GM12878 (cell line): ENCODE measurements at regions not wholly inside any gene's neighbourhood (a gene's known extent, or its start where the extent isn't known, plus 50 kb on each side); places are given as distances from the start of the nearest gene placed in this dataset.

Source experiments
- ATAC-seq: fragments of 200-7000 bp; cut with Tn5 transposase; 3 replicates; pipeline ENCODE4 v1.9.1; 2020; ENCODE audit warnings: mild to moderate bottlenecking, moderate library complexity
- BruUV-seq: library from RNA; stranded (reverse); fragments of 400-500 nt; replicated peaks from 2 replicates; lab custom pipeline; 2021; lab: Mats Ljungman, UMichigan
- CTCF ChIA-PET: fragments of 300-600 bp; sonication (Branson Sonifier 250); formaldehyde crosslinking; extraction: SDS; loops from one replicate; lab custom pipeline; 2021; ENCODE audit warnings: inconsistent platforms; lab: Yijun Ruan, JAX
- POLR2A ChIA-PET: fragments of 350-600 bp; formaldehyde crosslinking; extraction: SDS; loops from one replicate; lab custom pipeline; 2021; ENCODE audit warnings: inconsistent platforms; lab: Charles Lee
- RAD21 ChIA-PET: fragments of 300-600 bp; sonication (Branson Sonifier 250); formaldehyde crosslinking; loops from one replicate; lab custom pipeline; 2023; ENCODE audit warnings: antibody characterized with exemption; ENCODE audit not compliant: unreplicated experiment; lab: Charles Lee
- SMC1A ChIA-PET: fragments of 300-600 bp; sonication (Branson Sonifier 250); formaldehyde crosslinking; loops from one replicate; lab custom pipeline; 2023; ENCODE audit not compliant: unreplicated experiment, uncharacterized antibody; lab: Charles Lee
- DNase-seq: peaks from one replicate; pipeline ENCODE4 v3.0.0-alpha.2; 2011; ENCODE audit warnings: low read depth, low spot score
- FAIRE-seq: peaks from 3 replicates; lab custom pipeline; 2011; peaks lifted over from hg19 to GRCh38; lab: Jason Lieb, UNC
- H2AFZ ChIP-seq: 2 replicates; pipeline ENCODE4 v1.6.0; 2011; ENCODE audit warnings: low read depth, low read length, control low read depth; ENCODE audit not compliant: control insufficient read depth
- H3K27ac ChIP-seq: 2 replicates; pipeline ENCODE4 v1.5.1; 2011; ENCODE audit warnings: control low read depth; ENCODE audit not compliant: control insufficient read depth, insufficient read depth
- H3K27me3 ChIP-seq, 2 experiments: replicated peaks in 1 of 2; 2 replicates each; pipeline versions ENCODE4 v1.6.0 to v1.6.1; 2011; ENCODE audit warnings: low read length in 1 of 2; ENCODE audit not compliant: control insufficient read depth in 2 of 2, insufficient read depth in 2 of 2
- H3K36me3 ChIP-seq, 2 experiments: 2 replicates each; pipeline ENCODE4 v1.5.1; 2011; ENCODE audit warnings: low read length in 1 of 2; ENCODE audit not compliant: control insufficient read depth in 2 of 2, insufficient read depth in 2 of 2
- H3K4me1 ChIP-seq: 2 replicates; pipeline ENCODE4 v1.6.1; 2011; ENCODE audit warnings: mild to moderate bottlenecking, low read length, moderate library complexity, mixed read lengths; ENCODE audit not compliant: control insufficient read depth, insufficient read depth
- H3K4me2 ChIP-seq: 2 replicates; pipeline ENCODE4 v1.6.0; 2011; ENCODE audit warnings: control low read depth; ENCODE audit not compliant: control insufficient read depth, insufficient read depth
- H3K4me3 ChIP-seq: fragments of 200-600 bp; sonication (generic); 2 replicates; pipeline ENCODE4 v1.5.1; 2016
- H3K79me2 ChIP-seq: 2 replicates; pipeline ENCODE4 v1.6.0; 2011; ENCODE audit warnings: low read length; ENCODE audit not compliant: control insufficient read depth, insufficient read depth
- H3K9ac ChIP-seq: 2 replicates; pipeline ENCODE4 v1.8.0; 2011; ENCODE audit warnings: low read length, control low read depth, mixed read lengths; ENCODE audit not compliant: control insufficient read depth, insufficient read depth
- H3K9me3 ChIP-seq: replicated peaks from 3 replicates; pipeline ENCODE4 v1.5.1; 2011; ENCODE audit warnings: mild to moderate bottlenecking, low read length; ENCODE audit not compliant: control insufficient read depth, insufficient read depth
- H4K20me1 ChIP-seq: 2 replicates; pipeline ENCODE4 v1.6.0; 2011; ENCODE audit not compliant: control insufficient read depth, insufficient read depth
- BCLAF1 ChIP-seq: fragments of 450-650 bp; IDR thresholded peaks from 2 replicates; pipeline ENCODE4 v1.6.1; 2017; ENCODE audit warnings: antibody characterized with exemption, mild to moderate bottlenecking, moderate library complexity
- BHLHE40 ChIP-seq, 2 experiments: fragments of 450-650 bp in 1 of 2; IDR thresholded peaks; 2 replicates each; pipeline ENCODE4 v1.6.1; 2011 to 2017; ENCODE audit warnings: low read depth in 2 of 2, borderline replicate concordance in 1 of 2, improper control_type of control experiment in 1 of 2, low read length in 1 of 2, mild to moderate bottlenecking in 1 of 2
- CBX5 ChIP-seq: sonication (generic); IDR thresholded peaks from 2 replicates; pipeline ENCODE4 v1.6.1; 2016; ENCODE audit warnings: low read depth, moderate library complexity, mild to moderate bottlenecking, inconsistent platforms
- E2F4 ChIP-seq: IDR thresholded peaks from 2 replicates; pipeline ENCODE4 v1.6.1; 2012; ENCODE audit warnings: low read depth, low read length, improper control_type of control experiment
- EED ChIP-seq: sonication (generic); IDR thresholded peaks from 2 replicates; pipeline ENCODE4 v1.6.1; 2016; ENCODE audit warnings: antibody characterized with exemption, low read depth
- GATAD2B ChIP-seq: fragments of 450-650 bp; conservative IDR thresholded peaks from 2 replicates; pipeline ENCODE4 v1.6.1; 2017; ENCODE audit warnings: low read depth, mild to moderate bottlenecking, moderate library complexity
- HDAC2 ChIP-seq: fragments of 200-600 bp; sonication (generic); IDR thresholded peaks from 2 replicates; pipeline ENCODE4 v1.6.1; 2017
- HSF1 ChIP-seq: fragments of 150-350 bp; IDR thresholded peaks from 2 replicates; pipeline ENCODE4 v1.6.1; 2014; ENCODE audit warnings: mild to moderate bottlenecking, low read depth, low read length
- IKZF2 ChIP-seq, 2 experiments: fragments of 450-650 bp; IDR thresholded peaks; 2 replicates each; pipeline ENCODE4 v1.6.1; 2017; ENCODE audit warnings: mild to moderate bottlenecking in 2 of 2, moderate library complexity in 2 of 2
- MYB ChIP-seq: fragments of 150-350 bp; IDR thresholded peaks from 2 replicates; pipeline ENCODE4 v1.6.1; 2014; ENCODE audit warnings: mild to moderate bottlenecking, low read depth, low read length, borderline replicate concordance
- NFIC ChIP-seq: IDR thresholded peaks from 2 replicates; pipeline ENCODE4 v1.6.1; 2012; ENCODE audit warnings: low read depth, mild to moderate bottlenecking, inconsistent platforms, low read length, moderate library complexity
- NFYB ChIP-seq: IDR thresholded peaks from 2 replicates; pipeline ENCODE4 v1.6.1; 2011; ENCODE audit warnings: low read depth, mild to moderate bottlenecking, low read length, improper control_type of control experiment, moderate library complexity; ENCODE audit not compliant: insufficient read depth
- NR2C1 ChIP-seq: fragments of 450-650 bp; IDR thresholded peaks from 2 replicates; pipeline ENCODE4 v1.6.1; 2017; ENCODE audit warnings: antibody characterized with exemption, mild to moderate bottlenecking, moderate library complexity
- SIX5 ChIP-seq: IDR thresholded peaks from 2 replicates; pipeline ENCODE4 v1.6.1; 2011; ENCODE audit warnings: mild to moderate bottlenecking, low read depth, low read length, moderate library complexity; ENCODE audit not compliant: severe bottlenecking
- TCF3 ChIP-seq: IDR thresholded peaks from 2 replicates; pipeline ENCODE4 v1.6.1; 2012; ENCODE audit warnings: low read depth, mild to moderate bottlenecking, low read length, borderline replicate concordance; ENCODE audit not compliant: insufficient read depth
- USF1 ChIP-seq: IDR thresholded peaks from 2 replicates; pipeline ENCODE4 v1.6.1; 2011; ENCODE audit warnings: borderline replicate concordance, low read depth, mild to moderate bottlenecking, moderate library complexity, mixed read lengths, low read length; ENCODE audit not compliant: insufficient read depth; ENCODE audit errors: extremely low read length
- in situ Hi-C: fragments of 300-500 bp; cut with MboI; formaldehyde crosslinking; loops from 9 replicates; pipeline ENCODE4 v1.14.3; 2018; ENCODE audit warnings: mixed read lengths
- intact Hi-C: fragments of 100-400 bp; cut with micrococcal nuclease; formaldehyde crosslinking; loops from one replicate; pipeline ENCODE4 v1.14.2; 2022; ENCODE audit not compliant: unreplicated experiment

- H3K79me2 ChIP-seq = no peaks in the 10 kb centered on the region
- FAIRE-seq (no peak), ATAC-seq (no peak), DNase-seq (no peak)
- no peak overlapping the region for H3K4me3 ChIP-seq
- no peaks in the 10 kb centered on the region for H3K27me3 ChIP-seq
- SMC1A ChIA-PET = no interaction called here
- BruUV-seq = no TSS peak
- no peak overlapping the region for H3K4me2 ChIP-seq
- no peaks in the 10 kb centered on the region for H3K36me3 ChIP-seq
- H3K4me1 ChIP-seq = no peaks in the 10 kb centered on the region
- RAD21 ChIA-PET = no interaction called here
- POLR2A ChIA-PET = no interaction called here
- no peak for TF ChIP-seq NFYB
- TF ChIP-seq E2F4 = no peak
- TF ChIP-seq HDAC2 = no peak
- TF ChIP-seq SIX5 = no peak
- TF ChIP-seq MYB = no peak
- TF ChIP-seq BCLAF1 = no peak
- no peak for TF ChIP-seq NR2C1
- no peak for TF ChIP-seq EED
- TF ChIP-seq USF1 = no peak
- TF ChIP-seq BHLHE40 (IDR thresholded peaks at IDR 0.05; ENCODE audit: borderline replicate concordance in 1 of 2, low read depth in 2 of 2, low read length in 1 of 2) = no peak
- no peak for TF ChIP-seq GATAD2B
- TF ChIP-seq IKZF2 (IDR thresholded peaks at IDR 0.05) = no peak
- TF ChIP-seq HSF1 = no peak
- TF ChIP-seq NFIC = no peak
- TF ChIP-seq CBX5 = no peak
- TF ChIP-seq TCF3 = no peak
- no peaks in the 10 kb centered on the region for H4K20me1 ChIP-seq
- no peaks in the 10 kb centered on the region for H3K9me3 ChIP-seq
- no peak overlapping the region for H2AFZ ChIP-seq
- H3K27ac ChIP-seq = no peak overlapping the region
- in situ Hi-C loops = no loop called here
- CTCF ChIA-PET = no interaction called here
- intact Hi-C loops = no loop called here
- no peak overlapping the region for H3K9ac ChIP-seq
Observed at GRCh38 chrX:87732133-87732532, 214.5 kb downstream of the KLHL4 start.
